T-helper 2 cell treated with Interferon-gamma antibody and Interleukin-4, amounts not matched to agents 100 ng/mL and 5 ng/mL, for 36 hours (primary cell): ENCODE measurements at regions not wholly inside any gene's neighbourhood (a gene's known extent, or its start where the extent isn't known, plus 50 kb on each side); places are given as distances from the start of the nearest gene placed in this dataset.

ENCODE experiments used
- intact Hi-C: fragments of 100-400 bp; cut with micrococcal nuclease; formaldehyde crosslinking; loops from one replicate; pipeline ENCODE4 v1.15.1; 2023

DNA sequence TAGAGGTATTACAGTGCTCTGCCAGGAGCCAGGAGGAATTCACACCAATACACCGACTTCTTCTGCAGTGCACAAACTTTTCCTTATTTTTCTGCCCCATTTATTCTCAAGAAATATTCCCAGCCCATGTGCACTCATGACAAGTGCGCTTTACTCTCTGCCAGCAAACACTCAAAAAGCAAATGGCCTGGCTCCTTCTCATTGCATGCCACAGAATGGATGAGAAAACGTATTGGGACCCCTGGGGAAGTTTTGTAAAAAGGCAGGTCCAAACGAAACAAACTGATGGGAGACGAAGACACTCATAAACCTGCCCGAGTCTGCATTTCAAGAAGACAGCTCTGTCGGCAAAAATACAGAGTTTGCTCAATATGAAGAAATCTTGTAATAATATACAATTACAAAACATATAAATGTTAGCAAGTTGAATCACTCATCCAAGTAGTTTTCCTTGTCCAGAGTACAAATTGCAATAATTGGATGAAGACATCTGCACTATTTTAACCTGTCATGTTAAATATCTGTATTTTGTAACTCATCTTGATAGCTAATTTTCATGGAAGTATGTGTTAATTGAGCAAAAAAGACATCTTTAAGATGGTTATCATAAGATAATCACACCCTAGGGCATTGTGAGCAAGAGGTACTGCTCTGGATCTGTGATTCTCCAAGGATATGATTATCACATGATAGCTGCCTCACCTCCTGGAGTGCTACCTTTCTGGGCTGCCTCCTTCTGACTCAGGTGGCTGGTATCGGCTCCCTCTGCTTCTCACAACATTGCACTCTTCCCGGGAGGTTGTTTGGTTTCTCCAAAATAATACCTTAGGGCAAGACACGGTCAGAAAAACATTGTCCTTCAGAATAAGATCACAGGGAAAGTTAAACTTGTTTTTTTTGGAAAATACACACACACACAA lies 260.8 kb upstream of the G2E3 start:
- intact Hi-C loops: no loop called here

GRCh38 chr14:30299915-30300314 lies 259.0 kb upstream of the G2E3 start:
- intact Hi-C loops: no loop called here

- intact Hi-C loops: no loop called here
Observed at GRCh38 chr14:30303350-30303749, 255.6 kb upstream of the G2E3 start.

DNA sequence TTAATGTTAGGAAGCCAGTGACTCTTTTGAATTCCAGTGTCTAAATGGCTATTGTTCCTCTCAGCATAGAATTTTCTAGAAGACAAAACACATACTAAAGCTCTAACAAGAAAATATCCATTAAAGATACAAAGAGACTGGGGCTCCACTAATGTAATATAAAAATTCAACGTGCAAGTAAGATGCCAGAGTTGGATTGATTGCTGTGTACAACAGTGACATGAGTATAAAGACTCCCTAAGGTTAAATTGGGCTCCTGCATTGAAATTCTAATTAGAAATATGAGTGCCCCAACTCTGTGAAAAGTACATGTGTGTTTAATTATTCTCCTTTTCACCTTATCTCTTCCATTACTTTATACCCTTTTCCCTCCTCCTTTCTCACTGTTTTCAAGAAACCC lies 253.6 kb upstream of the G2E3 start:
- intact Hi-C loops: no loop called here

DNA sequence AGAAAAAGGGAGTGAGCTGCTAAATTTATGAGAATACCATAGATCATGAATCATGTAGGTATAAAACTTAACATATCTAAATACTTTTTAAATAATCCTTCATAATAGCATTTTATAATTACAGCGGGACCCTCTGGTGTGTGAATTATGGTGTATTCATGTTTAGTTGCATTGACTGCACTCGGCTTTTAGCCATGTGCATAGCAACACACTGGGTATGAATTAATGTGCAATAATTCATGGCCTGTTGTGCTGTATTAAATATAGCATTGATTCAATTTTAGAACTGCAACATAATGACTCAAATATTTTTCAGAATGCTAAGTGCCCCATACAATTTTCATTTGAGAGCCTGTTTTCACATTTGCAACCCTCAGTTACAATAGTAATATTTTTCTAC lies 249.6 kb upstream of the G2E3 start:
- intact Hi-C loops: no loop called here

GRCh38 chr14:30312214-30312613 lies 246.7 kb upstream of the G2E3 start:
- intact Hi-C loops: no loop called here

GRCh38 chr14:30317729-30318128 lies 241.2 kb upstream of the G2E3 start:
- intact Hi-C loops: no loop called here

DNA sequence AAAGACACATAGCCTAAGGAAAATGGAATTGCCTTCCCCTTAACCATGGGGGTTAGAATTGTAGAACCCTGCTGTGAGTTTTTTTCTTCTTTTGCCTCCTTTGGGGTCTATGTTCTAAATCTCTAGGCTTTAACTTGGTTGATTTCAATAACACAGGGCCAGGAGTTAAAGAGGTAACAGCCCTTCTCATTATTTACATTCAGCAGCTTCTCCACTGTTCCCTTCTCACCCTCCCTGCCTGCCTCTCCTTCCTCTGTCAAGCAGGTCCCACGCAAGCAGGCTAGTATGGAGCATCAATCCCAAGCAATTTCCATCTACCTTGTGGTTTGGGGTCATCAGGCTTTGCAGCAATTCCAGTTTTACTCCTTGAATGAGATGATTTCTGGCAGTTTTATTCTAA lies 236.1 kb upstream of the G2E3 start:
- intact Hi-C loops: no loop called here

DNA sequence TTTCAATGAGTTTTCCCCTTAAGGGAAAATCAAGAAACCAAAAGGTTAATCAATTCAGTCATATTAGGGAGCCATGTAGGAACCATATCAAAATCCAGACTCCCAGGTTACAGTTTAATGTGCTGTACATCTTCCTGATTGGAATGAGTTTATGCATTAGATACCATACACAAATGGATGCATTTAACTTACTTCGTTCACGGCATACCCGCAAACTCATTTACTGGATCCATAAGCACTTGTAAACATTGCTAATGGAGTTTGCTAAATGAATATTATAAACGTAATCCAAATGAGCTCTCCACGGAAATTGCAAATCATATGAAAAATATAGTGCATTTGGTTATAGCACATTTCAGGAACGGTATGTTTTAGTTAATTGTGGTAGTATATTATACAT lies 228.9 kb upstream of the G2E3 start:
- intact Hi-C loops: no loop called here

GRCh38 chr14:30330445-30330844 lies 228.5 kb upstream of the G2E3 start:
- intact Hi-C loops: no loop called here

GRCh38 chr14:30331030-30331429 lies 227.9 kb upstream of the G2E3 start:
- intact Hi-C loops: no loop called here

GRCh38 chr14:30332374-30332773 lies 226.6 kb upstream of the G2E3 start:
- intact Hi-C loops: no loop called here

DNA sequence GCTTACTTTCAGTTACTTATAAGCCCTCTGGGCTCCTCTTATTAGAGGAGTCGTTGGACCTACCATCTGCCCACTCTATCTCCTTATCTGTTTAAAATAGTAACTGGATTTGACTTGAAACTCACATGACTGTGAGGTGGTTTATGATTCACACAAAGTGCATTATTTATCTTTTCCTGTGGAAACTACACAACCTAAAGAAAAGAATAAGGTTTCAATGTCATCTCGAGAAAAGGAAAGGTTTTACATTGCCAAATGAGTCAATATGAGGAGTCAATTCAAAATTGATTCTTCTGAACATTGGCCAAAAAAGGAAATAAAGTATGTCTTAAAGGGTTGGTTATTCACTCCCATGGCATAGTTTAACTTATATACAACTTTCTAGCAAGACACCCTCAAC lies 225.0 kb upstream of the G2E3 start:
- intact Hi-C loops: no loop called here

- intact Hi-C loops: no loop called here
Observed at GRCh38 chr14:30337456-30337855, 221.5 kb upstream of the G2E3 start.

GRCh38 chr14:30339311-30339901 lies 219.6 kb upstream of the G2E3 start:
- intact Hi-C loops: no loop called here

DNA sequence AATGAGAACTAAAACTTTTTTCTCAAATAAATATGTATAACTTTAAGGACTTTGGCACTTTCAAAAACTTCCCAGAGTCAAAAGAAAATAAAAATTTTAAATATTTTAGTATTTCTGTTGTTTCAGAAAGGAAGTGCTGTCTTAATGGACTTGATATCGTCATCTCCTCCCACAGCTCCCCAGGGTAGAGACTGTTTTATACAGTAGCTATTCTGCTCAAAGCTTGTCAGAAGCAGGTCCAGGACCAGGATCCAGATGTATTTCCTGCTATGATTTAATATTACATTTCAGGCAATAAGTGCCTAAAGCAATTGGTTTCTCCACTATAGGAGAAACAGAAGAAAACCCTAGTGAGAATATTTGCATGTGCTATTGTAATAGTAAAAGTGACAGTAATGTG lies 218.5 kb upstream of the G2E3 start:
- intact Hi-C loops: no loop called here

DNA sequence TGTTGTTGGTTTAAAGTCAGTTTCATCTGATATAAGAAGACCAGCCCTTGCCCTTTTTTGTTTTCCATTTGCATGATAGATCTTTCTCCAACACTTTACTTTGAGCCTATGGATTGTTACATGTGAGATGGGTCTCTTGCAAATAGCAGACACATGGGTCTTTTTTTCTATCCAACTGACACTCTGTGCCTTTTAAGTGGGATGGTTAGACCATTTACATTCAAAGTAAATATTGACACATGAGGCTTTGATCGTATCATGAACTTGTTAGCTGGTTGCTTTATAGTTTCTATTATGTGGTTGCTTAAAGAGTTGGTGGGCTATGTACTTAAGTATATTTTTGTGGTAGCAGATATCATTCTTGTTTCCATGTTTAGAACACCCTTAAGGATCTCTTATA lies 213.4 kb upstream of the G2E3 start:
- intact Hi-C loops: no loop called here

DNA sequence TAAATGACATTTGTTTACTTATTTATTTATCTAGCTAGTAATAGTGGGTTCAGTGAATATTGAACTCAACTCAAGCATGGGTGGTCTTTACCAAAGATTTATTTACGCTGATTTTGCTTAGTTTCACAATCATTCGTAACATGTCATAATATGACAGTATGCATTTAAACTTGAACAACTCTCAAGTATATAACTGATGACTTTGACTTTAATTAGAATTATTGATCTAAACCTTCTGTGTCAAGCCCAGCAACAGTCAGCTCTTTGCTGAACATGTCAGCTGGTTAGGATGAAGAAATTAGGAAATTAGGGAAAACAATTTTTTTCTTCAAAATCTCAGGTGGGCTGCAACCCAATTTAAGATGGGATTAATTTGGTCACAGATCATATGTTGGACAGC lies 210.5 kb upstream of the G2E3 start:
- intact Hi-C loops: no loop called here

DNA sequence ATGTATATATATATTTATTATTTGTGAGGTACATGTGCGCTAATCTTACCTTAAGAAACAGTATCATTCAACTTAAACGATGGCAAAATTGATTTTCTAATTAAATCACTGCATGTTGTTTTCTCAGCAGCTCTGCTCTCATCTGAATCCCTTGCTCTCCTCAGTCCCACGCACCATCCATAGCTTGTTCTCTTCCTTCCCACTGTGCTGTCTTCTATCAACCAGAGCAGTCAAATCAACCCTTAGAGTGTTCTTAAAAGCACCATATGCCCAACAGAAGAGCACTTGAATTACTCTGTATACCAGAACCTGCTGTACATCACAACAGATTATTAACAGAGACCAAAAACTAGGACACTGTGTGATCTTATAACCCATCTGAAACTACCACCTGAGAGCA lies 209.4 kb upstream of the G2E3 start:
- intact Hi-C loops: no loop called here

GRCh38 chr14:30354439-30354838 lies 204.5 kb upstream of the G2E3 start:
- intact Hi-C loops: no loop called here

DNA sequence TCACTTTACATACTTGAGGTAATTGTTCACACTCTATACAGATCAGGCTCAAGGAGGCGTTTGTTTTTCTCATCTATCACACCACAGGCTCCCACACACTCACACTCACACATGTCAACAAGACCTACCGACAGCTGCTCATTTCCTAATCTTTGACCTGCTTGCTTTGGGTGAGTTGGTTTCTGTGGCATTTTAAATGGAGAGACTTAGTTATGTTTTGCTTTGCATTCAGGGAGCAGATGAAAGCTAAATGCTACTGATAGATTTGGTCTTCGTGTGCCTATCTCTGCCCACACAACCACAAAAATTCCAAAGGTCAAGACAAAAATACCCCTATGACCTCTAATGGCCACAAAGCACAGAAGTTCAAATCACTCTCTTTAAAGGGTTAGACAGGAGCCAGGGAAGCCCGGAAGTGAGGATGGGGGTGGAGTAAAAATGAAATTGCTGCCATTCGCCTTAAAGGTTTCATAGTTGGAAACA lies 203.5 kb upstream of the G2E3 start:
- intact Hi-C loops: no loop called here

DNA sequence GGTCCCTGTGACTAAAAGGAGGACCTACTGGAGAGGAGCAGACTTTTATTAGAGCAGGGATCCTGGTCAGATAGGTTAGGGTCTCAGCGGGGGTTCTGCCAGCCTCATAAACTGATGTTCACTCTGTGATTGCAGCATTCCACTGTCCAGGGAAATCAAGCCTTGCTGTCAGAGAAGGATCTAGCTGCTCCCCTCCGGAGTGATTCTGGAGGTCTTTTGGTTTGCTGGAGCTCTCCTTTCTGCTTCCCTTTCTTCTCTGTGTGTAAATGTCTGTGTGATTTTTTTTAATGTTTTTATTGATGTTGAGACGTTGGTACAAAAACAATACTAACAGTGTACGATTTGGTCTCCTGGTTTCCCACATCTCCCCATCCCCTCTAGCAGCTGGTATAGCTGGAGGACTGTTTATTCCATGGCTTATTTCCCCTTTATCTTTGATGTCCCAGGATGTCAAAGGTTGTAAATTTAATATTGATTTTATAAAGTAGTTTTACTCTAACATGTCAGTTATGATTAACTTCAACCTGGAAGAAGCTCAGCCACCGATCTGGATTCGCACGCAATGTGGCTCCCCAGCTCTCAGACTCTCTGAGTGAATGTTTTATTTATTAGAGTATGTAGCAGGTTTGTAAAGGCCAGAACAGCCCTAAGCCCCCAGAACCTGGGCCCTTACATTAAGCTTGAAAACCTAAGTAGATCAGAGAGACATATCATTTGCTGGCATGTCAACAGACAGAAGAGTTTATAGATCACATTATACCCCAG lies 202.3 kb upstream of the G2E3 start:
- intact Hi-C loops: no loop called here
